Stomach (tissue), 8 donors: ENCODE measurements at regions not wholly inside any gene's neighbourhood (a gene's known extent, or its start where the extent isn't known, plus 50 kb on each side); places are given as distances from the start of the nearest gene placed in this dataset.

ENCODE experiments used
- DNase-seq, 2 donors: peaks; one replicate each; pipeline versions ENCODE4 v3.0.0 to v3.0.0-alpha.2; 2013 to 2019
- H3K27ac ChIP-seq, 5 donors: fragments of 200-600 bp in 4 of 5; sonication (generic) in 4 of 5; one replicate each; pipeline ENCODE4 v1.5.1; 2013 to 2019; ENCODE audit warnings: mild to moderate bottlenecking in 1 of 5, moderate library complexity in 1 of 5
- H3K27me3 ChIP-seq, 3 donors: fragments of 200-600 bp; sonication (generic); one replicate each; pipeline ENCODE4 v1.5.1; 2017 to 2019; ENCODE audit warnings: mixed run types in 1 of 3
- H3K36me3 ChIP-seq, 4 donors: fragments of 200-600 bp; sonication (generic); 1 replicate in 3 of 4; 2 replicates in 1 of 4; pipeline ENCODE4 v1.5.1; 2016 to 2019
- H3K4me1 ChIP-seq, 4 donors: fragments of 200-600 bp; sonication (generic); one replicate each; pipeline ENCODE4 v1.5.1; 2016 to 2019
- H3K4me3 ChIP-seq, 4 donors: fragments of 200-600 bp; sonication (generic) in 3 of 4; one replicate each; pipeline ENCODE4 v1.5.1; 2016 to 2019; ENCODE audit warnings: mild to moderate bottlenecking in 1 of 4
- H3K9me3 ChIP-seq, 4 donors: fragments of 200-600 bp; sonication (generic); one replicate each; pipeline ENCODE4 v1.5.1; 2016 to 2019
- CTCF ChIP-seq, 7 experiments: fragments of 450-650 bp in 4 of 7; fragments of 200-600 bp in 3 of 7; sonication (generic) in 3 of 7; IDR thresholded peaks; one replicate each; pipeline ENCODE4 v1.5.1; 2016 to 2019; ENCODE audit warnings: antibody characterized with exemption in 7 of 7, control low read depth in 2 of 7, mild to moderate bottlenecking in 1 of 7
- EP300 ChIP-seq: sonication (generic); formaldehyde crosslinking; IDR thresholded peaks from one replicate; pipeline ENCODE4 v1.6.1; 2017; ENCODE audit warnings: antibody characterized with exemption
- POLR2A ChIP-seq, 4 donors: fragments of 450-650 bp; IDR thresholded peaks; one replicate each; pipeline ENCODE4 v1.6.1; 2016; ENCODE audit warnings: antibody characterized with exemption in 4 of 4, control low read depth in 2 of 4, mild to moderate bottlenecking in 1 of 4, moderate library complexity in 1 of 4
- POLR2AphosphoS5 ChIP-seq, 3 donors: sonication (generic); formaldehyde crosslinking; IDR thresholded peaks; one replicate each; pipeline ENCODE4 v1.6.1; 2016; ENCODE audit warnings: antibody characterized with exemption in 3 of 3
- WGBS, 5 donors: extraction: QIAGEN DNeasy Blood & Tissue Kit in 3 of 5; methylation state at CpG; one replicate each; pipeline versions ENCODE4 v1.1.5 to v1.1.7; 2013 to 2018; 5-methylcytosine and 5-hydroxymethylcytosine counted together
- intact Hi-C: fragments of 100-400 bp; cut with DNase I; formaldehyde crosslinking; loops from one replicate; pipeline ENCODE4 v1.15.1; 2023; ENCODE audit warnings: low total_unique reads
- donor health status: healthy with polysubstance abuse.
- donor health status: Bipolar disorder and iron deficiency.
- donor health status: healthy.

DNA sequence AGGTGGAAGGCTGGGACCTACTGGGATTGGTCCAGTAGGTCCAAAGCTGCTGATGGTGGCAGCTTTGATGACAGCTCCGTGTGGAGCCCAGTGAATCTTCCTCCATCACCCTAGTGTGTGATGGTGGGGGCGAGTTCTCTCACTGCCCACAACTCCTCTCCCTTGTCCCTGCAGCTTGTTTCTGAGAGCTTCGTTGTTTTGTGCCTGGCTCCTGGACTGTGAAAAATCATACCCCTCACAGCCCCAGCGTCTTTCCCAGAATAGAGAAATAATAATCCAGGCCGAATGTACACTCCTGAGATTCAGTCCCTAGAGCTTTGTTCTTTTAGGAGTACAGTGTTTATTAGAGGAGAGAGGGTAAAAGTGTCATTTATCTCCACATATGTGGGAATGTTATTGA lies 372.2 kb downstream of the ENC1 start:
- Histone ChIP-seq H3K27me3 (no peaks in the 10 kb centered on the region), H3K4me1 (peaks cover 0 to 7% (median 0%) of the 10 kb centered on the region in 4 donors), H3K9me3 (no peaks in the 10 kb centered on the region), H3K27ac (no peak overlapping the region), H3K36me3 (no peaks in the 10 kb centered on the region), H3K4me3 (no peak overlapping the region)
- DNase-seq: no peak
- TF ChIP-seq CTCF (IDR thresholded peaks at IDR 0.05) (no peak), POLR2AphosphoS5 (IDR thresholded peaks at IDR 0.05) (no peak), EP300 (no peak), POLR2A (IDR thresholded peaks at IDR 0.05) (no peak)
- intact Hi-C loops: no loop called here
- 84 to 94% (median 93%) methylated on average over 5 of the region's 5 CpGs for WGBS, 5 donors

GRCh38 chr5:74266836-74267235 lies 373.7 kb downstream of the ENC1 start:
- no peaks in the 10 kb centered on the region for H3K27me3 ChIP-seq
- no peaks in the 10 kb centered on the region for H3K9me3 ChIP-seq
- H3K4me1 ChIP-seq: peaks cover 0 to 7% (median 0%) of the 10 kb centered on the region in 4 donors
- WGBS, 5 donors: 86 to 93% (median 88%) methylated on average over 5 of the region's 5 CpGs
- DNase-seq: no peak
- no peak overlapping the region for H3K4me3 ChIP-seq
- no peak overlapping the region for H3K27ac ChIP-seq
- intact Hi-C loops: no loop called here
- TF ChIP-seq POLR2A (IDR thresholded peaks at IDR 0.05) (no peak), CTCF (IDR thresholded peaks at IDR 0.05) (no peak), POLR2AphosphoS5 (IDR thresholded peaks at IDR 0.05) (no peak), EP300 (no peak)
- no peaks in the 10 kb centered on the region for H3K36me3 ChIP-seq

- Histone ChIP-seq H3K27me3 (no peaks in the 10 kb centered on the region), H3K27ac (peak overlapping the region in 2 of 5 donors; percentile 36 to 55), H3K4me1 (peaks cover 0 to 7% (median 0%) of the 10 kb centered on the region in 4 donors), H3K4me3 (no peak overlapping the region), H3K36me3 (no peaks in the 10 kb centered on the region), H3K9me3 (no peaks in the 10 kb centered on the region)
- peak in 1 of 2 donors; percentile 69 for DNase-seq
- 30 to 64% (median 40%) methylated on average over 2 of the region's 2 CpGs for WGBS, 5 donors
- TF ChIP-seq EP300: no peak
- TF ChIP-seq POLR2AphosphoS5 (IDR thresholded peaks at IDR 0.05): peak in 1 of 3 donors; percentile 65
- intact Hi-C loops: no loop called here
Measured at GRCh38 chr5:74266132-74266531, 374.4 kb downstream of the ENC1 start.

DNA sequence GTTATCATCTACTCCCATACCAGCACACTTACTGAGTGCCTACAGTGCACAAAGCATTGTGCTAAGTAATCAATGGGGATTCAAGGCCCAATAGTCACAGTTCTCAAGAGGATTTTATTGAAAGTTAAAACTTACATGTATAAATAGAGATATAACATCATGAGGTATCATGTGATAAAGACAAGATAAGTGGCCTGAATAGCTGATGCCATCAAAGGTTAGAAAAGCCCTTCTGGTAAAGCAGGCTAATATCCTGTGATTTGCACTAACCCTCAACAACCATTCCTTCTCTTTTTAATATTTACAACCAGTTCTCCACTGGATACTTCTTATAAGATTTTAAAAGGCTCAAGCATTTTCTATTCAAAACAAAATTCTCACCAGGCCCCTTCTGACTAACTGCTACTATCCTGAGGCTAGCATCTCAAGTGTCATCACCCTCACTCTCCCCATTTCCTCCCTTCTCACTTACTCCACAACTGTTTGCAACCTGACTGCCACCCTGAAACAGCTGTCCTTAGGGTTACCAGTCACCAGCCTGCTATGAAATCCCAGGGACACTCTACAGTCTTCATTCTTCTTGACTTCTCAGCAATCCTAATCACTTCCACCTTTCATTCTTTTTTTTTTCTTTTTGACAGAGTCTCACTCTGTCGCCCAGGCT lies 377.9 kb downstream of the ENC1 start:
- intact Hi-C loops: no loop called here
- no peak overlapping the region for H3K4me3 ChIP-seq
- no peak overlapping the region for H3K27ac ChIP-seq
- TF ChIP-seq CTCF (IDR thresholded peaks at IDR 0.05) (no peak), POLR2A (IDR thresholded peaks at IDR 0.05) (no peak), EP300 (no peak), POLR2AphosphoS5 (IDR thresholded peaks at IDR 0.05) (no peak)
- no peak for DNase-seq
- H3K4me1 ChIP-seq: peaks cover 1 to 15% (median 9%) of the 10 kb centered on the region in 4 donors
- H3K27me3 ChIP-seq: no peaks in the 10 kb centered on the region
- H3K9me3 ChIP-seq: no peaks in the 10 kb centered on the region
- WGBS, 5 donors: 87 to 96% (median 94%) methylated on average over 1 of the region's 1 CpG
- no peaks in the 10 kb centered on the region for H3K36me3 ChIP-seq

- peak in 1 of 2 donors; percentile 72 for DNase-seq
- peaks cover 9 to 22% (median 17%) of the 10 kb centered on the region in 4 donors for H3K4me1 ChIP-seq
- H3K36me3 ChIP-seq: no peaks in the 10 kb centered on the region
- no peaks in the 10 kb centered on the region for H3K27me3 ChIP-seq
- H3K27ac ChIP-seq: no peak overlapping the region
- WGBS, 5 donors: 76 to 81% (median 80%) methylated on average over 3 of the region's 3 CpGs
- intact Hi-C loops: no loop called here
- no peak overlapping the region for H3K4me3 ChIP-seq
- H3K9me3 ChIP-seq: no peaks in the 10 kb centered on the region
- no peak for TF ChIP-seq POLR2AphosphoS5 (IDR thresholded peaks at IDR 0.05)
- TF ChIP-seq POLR2A (IDR thresholded peaks at IDR 0.05): no peak
- TF ChIP-seq EP300: no peak
- no peak for TF ChIP-seq CTCF (IDR thresholded peaks at IDR 0.05)
Measured at GRCh38 chr5:74261866-74262265, 378.7 kb downstream of the ENC1 start.
